ENCODE measurements at regions not wholly inside any gene's neighbourhood (a gene's known extent, or its start where the extent isn't known, plus 50 kb on each side); places are given as distances from the start of the nearest gene placed in this dataset.

- TF ChIP-seq EZH2phosphoT487 (IDR thresholded peaks at IDR 0.05; ENCODE audit: borderline replicate concordance) = no peak
- no peak for TF ChIP-seq CTCF (conservative IDR thresholded peaks at IDR 0.05; ENCODE audit: low read length)
Observed at GRCh38 chr6:165984729-165985275, 182.8 kb downstream of the TBXT start.
